ENCODE measurements at regions not wholly inside any gene's neighbourhood (a gene's known extent, or its start where the extent isn't known, plus 50 kb on each side); places are given as distances from the start of the nearest gene placed in this dataset.
"Not testable (repeated sequence)": the region's sequence is repeated elsewhere in the genome, so short reads cannot be mapped to it uniquely, and the experiment has no call there.

DNA sequence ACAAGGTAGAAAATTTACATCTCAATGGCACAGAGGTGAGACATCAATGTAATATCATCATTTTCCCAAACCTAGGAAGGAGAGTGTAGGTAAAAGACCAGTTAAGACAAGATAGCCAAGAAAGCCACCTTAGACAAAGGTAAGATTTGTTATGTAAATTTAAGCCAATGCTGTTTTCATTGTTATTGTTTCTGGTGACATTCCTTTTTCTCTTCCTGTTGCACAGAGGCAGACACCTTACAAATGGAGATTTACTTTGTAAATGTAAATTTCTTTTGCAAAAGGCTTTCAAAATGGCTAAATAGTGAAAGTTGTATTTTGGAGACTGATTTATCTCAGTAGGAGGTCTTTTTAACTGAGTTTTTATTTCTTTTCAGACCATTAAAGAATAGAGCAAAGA is 159.1 kb downstream of the YIPF5 start:
- no peak for DNase-seq

DNA sequence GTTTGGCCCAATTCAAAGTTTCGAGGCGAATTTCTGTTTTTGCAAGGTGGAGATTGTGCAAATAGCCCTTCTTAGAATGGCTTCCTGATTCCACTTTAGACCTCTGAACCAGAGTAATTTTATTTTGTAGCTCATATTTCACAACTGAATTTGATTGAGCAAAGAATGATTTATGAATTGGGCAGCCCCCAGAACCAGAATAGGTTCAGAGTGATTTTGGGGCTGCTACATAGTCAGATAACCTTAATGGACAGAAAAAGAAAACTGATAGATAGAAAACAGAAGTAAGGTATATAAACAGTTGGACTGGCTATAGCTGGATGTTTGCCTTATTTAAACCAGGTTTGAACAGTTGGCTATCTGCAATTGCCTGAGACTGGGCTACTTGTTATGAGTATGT is 156.6 kb downstream of the YIPF5 start:
- DNase-seq: no peak

DNA sequence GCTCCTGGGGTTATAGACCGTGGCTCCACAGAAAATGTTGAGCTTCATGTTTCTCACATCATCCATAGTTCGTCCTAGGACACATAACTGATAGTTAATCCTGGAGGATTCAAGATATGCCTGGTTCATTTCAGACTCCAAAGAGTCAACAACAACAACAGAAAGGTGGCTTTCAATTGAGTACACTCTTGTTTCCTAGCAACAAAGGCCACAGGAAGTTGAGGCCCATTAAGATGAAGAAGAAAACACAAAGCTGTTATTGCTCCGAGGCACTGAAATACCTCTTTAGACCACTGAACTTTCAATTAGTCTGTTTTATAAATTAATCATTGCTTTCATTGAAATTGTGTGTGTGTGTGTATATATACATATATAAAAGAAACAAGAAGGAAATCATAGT is 154.5 kb downstream of the YIPF5 start:
- no peak for DNase-seq

DNA sequence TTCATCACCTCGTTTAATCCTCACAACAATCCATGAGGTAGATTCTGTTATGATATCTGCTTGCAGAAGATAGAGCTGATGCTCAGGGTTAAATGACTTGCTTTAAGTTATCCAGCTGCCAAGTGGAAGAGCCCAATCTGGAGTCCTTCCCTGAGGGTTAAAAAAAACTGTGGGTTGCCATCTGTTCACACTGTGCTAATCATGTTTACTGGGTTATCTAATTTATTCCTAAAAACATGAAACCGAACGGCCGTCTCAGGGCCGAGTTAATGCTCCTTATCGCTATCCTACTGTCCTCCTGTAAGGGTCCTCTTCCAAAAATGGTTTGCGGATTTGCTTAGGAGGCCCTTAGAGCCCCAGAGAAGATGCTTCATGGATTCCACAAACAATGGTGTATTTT is 153.3 kb downstream of the YIPF5 start:
- no peak for DNase-seq

DNA sequence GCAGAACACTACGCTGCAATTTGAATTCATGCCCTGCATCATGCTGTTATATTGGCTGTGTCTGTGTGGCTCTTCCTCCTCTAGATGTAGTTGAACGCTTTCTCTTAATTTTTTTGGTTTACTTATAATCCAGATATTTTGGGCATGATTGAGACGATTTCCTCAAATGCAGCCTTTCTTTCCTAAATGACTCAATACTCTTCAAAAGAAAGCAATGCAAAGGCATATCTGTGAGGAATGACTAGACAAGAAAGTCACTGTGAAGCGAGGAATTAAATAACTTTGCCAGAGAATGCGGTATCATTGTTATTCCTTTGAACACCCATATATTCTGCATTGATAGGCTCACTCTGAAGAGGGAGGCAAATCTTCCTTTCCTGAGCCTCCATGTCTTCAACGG is 152.8 kb downstream of the YIPF5 start:
- DNase-seq: no peak

DNA sequence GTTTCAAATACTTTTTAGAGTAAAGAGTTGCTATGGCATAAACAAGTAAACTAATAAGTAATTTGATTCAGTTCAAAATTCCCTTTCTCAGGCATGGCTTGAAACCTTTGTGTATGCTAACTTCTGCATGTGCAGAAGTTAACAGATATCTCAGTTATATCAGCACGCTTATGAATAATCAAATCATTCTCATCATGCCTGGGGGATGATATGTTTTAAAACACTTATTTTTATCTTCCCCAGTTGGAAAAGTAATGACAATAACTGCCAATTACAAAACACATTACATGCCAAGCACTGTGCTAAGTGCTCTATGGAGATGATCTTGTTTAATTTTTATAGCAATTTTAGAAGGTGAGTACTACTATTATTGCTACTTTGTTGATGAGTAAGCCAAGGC is 146.4 kb downstream of the YIPF5 start:
- no peak for DNase-seq

DNA sequence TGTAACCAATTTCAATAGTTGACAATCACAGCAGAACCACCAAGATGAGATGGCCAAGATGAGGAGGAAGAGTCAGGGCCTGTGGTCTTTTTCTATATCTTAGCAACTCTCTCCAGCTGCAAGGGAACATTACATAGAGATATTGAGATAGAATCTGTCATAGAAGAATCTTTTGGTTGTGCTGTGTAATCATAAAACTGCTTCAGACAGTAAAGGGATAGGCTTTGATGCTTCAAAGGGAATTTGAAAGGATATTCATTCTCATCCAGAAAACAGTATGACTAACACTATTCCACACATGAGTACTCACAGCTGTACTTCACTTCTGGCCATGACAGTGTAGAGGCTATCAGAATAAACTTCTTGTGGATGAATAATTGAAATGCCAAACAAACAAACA is 145.9 kb downstream of the YIPF5 start:
- no peak for DNase-seq

DNA sequence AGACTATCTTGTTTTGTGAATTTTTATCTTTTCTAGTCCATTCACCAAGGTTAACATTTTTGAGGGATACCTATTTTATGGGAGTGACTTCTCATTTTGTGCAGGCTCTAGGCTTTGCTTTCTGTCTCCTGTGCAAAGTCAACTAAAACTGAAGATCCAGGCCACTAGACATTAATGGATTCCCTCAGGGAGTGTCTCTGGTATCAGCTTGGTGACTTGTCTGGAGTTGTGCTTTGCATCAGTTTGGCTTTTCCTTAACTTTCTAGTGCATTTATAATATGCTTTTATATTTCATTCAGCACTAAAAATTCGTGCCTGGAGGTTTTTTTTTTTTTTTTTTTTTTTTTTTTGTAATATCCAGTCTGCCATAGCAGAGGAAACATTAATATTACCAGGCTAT is 144.2 kb downstream of the YIPF5 start:
- no peak for DNase-seq

DNA sequence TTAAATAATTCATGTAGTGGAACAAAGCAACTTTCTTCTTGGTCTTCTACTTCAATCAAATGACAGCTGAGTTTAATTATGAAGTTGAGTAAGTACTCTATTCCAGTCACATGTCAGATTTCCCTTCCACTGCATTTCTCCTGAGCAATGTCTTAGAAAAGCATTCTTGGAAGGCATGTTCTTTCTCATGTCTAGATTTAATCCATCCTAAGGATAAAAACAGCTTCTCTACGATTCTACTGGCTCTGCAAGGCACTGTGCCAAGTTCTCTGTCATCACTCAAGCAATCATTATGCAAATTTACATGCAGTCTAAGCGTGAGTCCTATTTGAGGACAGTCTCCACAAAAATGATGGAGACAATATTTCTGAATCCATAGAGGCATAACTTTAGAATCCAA is 142.4 kb downstream of the YIPF5 start:
- DNase-seq: no peak

DNA sequence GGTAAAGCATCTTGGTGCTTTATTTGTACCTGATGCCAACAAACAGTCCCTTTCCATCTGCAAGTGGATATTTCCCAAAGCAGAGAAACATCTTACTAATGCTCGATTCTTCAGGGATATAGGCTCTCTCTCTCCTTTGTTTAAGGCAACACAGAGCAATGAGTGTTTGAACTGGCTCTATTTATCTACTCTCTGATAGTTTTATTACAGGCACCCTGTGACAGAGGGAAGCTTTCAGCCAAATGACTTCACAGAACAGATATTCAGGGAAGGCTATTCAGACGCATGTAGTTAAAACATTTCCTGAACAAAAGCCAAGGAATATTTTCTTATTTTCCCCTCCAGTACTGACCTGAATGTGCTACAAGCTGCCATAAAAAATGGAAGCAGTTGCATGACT is 141.8 kb downstream of the YIPF5 start:
- DNase-seq: no peak

DNA sequence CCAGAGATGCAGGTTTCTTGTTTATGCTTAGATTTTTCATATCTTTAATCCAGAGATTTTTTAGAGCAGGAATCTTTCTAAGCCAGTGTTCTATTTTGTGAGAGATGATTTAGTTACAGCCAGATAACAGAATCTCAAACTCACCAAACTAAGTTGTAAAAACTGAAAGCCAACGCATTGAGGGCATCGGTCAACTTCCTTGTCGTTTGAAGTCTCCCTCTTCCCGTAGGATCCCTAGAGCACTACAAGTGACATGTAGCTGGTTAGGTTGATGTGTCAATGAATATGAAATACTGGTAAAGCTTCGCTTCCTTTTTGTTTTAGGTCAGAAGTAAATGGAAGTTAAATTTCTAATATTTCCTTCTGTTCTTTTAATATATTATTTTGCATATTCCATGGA is 139.6 kb downstream of the YIPF5 start:
- DNase-seq: no peak

DNA sequence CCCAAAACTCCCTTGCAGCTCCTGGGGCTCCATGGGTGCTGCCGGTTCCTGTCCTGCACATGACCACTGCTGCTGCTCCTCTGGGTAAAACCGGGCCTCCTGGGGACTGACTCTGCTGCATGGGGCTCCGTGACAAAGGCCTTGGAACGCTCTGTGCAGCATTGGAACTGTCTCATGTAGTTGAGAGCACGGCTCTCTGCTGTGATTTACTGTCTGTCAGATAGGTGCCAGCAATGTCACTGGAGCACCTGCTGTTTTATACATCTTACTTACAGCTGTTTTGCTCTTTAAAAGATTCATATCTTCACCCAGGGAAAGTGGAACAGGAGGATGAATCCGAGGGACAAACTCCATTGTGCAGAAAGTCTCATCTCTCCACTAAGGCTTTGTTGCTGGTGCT is 138.1 kb downstream of the YIPF5 start:
- DNase-seq: no peak

DNA sequence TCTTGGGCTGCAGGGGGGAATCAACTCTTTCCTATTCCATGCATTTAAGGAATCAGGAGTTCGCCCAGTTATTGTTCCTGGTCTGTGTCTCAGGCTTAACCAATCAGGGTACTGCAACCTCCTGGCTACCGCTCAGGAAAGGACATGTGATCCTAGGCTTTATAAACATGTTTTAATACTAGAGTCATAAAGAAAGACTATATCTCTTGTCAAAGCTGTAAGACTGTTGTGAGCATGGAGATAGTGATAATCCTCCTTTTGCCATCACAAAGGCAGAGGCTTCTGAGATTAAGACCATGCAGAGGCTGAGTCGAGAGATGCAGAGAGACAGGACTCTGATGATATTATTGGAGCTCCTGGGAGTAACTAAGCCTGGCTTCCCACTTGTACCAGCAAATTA is 137.0 kb downstream of the YIPF5 start:
- DNase-seq: no peak

DNA sequence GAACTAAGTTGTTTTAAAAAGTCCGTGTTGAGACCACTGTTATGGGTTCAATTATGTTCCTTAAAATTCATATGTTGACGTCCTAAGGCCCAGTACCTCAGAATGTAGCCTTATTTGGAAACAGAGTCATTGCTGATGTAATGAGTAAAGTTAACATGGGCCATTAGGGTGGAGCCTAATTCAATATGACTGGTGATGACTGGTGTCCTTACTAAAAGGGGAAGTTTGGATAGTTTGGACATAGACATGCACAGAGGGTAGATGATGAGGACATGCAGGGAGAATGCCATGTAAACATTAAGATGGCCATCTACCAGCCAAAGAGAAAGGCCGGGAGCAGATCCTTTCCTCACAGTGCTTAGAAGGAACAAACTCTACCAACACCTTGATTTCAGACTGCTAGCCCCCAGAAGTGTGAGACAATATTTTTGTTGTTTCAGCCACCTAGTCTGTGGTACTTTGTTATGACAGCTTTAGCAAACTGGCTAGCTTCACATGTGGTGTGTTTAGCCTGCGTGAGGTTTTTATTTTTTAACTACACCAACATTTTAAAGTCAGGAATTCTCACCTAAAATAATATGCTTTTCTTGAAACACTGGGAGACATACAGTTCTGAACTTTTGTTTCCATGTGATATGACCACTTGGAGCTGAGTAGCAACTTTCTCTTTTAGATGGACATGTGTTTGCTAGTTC is 135.3 kb downstream of the YIPF5 start:
- DNase-seq: no peak

DNA sequence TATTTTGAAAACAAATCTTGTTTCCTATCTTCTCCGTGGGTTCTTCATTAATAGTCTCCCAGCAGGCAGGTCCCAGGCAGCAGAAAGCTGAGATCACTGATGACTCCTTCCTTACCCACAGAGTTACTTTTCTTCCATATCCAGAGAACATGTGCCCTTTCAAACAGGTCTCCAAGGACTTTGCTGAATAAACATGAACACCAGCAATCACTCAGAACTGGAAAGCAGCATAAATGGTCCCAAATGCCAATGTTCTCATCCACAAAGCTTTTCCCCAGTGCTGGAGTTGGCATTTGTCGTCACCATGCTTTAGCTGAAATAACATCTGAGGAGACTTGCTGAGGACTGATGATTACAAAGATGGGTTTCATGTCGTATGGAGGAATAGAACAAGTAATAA is 134.0 kb downstream of the YIPF5 start:
- no peak for DNase-seq

DNA sequence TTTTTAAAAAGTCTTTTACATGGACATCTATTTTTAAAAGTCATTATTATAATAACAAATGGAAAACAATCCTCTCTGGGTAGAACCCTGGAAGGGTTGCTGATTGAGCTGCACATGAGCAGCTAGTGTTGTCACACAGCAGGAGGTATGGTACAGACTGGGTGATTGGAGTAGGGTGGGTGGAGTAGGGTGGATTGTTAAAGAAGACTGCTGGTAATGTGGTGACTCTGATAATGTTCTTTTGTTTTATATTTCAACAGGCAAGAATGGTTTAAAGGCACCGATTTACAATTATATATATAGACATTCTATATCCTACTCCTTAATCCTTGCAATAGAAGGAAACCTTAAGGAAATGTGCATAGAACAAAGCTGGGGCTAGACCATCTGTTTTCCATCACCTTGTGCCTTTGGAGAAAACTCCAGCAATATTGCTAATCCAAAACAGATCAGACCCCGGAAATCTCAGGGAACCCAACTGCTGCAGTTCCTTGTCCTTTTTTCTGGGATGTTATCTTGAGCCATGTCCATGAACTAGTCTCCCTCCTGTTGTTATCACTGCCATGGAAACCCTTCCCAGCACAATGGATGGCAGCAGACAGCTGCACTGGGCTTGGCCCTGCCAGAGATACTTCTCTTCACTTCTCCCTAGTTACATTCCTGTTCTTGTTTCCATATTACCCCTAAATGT is 129.7 kb downstream of the YIPF5 start:
- no peak for DNase-seq

DNA sequence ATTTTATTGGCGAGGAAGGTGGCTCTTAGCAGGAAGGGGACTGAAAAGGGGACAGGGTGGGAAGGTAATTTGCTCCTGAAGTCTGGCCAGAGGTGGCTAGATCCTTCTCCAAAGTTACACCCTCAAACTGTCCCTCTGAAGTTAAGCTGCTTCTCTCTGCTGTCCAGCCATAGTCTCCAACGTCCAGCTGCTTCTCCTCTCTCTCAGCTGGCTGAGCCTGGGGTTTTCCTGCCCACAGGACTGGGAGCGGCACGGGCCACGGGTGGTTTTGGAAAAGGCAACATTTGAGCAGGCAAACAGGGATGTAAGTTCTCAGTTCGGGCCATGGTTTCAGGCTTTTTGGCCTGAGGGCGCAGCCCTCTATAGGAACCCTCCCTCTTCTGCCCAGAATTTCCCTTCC is 128.3 kb downstream of the YIPF5 start:
- no peak for DNase-seq

DNA sequence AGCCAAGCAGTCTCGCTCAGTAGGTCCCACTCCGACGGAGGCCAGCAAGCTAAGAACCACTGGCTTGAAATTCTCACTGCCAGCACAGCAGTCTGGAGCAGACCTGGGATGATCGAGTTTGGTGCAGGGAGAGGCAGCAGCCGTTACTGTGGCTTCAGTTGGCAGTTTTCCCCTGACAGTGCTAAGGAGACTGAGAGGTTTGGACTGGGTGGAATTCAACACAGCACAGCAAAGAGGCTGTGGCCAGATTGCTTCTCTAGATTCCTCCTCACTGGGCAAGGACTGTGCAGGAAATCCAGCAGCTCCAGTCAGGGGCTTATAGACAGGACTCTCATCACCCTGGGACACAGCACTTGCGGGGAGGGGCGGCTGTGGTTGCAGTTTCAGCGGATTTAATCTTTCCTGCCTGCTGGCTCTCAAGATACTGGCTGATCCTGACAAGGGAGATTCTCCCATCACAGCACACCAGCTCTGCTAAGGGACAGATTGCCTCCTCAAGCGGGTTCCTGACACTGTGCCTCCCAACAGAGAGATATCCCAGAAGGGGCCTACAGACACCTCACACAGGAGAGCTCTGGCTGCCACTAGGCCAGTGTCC is 122.1 kb downstream of the YIPF5 start:
- DNase-seq: peak; percentile 1

DNA sequence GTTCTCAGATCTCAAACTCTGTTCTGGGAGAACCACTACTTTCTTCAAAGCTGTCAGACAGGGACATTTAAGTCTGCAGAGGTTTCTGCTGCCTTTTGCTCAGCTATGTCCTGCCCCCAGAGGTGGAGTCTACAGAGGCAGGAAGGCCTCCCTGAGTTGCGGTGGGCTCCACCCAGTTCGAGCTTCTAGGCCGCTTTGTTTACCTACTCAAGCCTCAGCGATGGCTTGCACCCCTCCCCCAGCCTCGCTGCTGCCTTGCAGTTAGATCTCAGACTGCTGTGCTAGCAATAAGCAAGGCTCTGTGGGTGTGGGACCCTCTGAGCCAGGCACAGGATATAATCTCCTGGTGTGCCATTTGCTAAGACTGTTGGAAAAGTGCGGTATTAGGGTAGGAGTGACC is 115.1 kb downstream of the YIPF5 start:
- DNase-seq: not testable (repeated sequence)

DNA sequence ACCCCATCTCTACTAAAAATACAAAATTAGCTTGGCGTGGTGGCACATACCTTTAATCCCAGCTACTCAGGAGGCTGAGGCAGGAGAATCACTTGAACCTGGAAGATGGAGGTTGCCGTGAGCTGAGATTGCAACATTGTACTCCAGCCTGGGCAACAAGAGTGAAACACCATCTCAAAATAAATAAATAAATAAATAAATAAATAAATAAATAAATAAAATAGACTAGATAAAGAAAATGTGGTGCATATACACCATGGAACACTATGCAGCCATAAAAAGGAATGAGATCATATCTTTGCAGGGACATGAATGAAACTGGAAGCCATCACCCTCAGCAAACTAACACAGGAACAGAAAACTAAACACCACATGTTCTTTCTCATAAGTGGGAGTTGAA is 110.4 kb downstream of the YIPF5 start:
- DNase-seq: not testable (repeated sequence)

DNA sequence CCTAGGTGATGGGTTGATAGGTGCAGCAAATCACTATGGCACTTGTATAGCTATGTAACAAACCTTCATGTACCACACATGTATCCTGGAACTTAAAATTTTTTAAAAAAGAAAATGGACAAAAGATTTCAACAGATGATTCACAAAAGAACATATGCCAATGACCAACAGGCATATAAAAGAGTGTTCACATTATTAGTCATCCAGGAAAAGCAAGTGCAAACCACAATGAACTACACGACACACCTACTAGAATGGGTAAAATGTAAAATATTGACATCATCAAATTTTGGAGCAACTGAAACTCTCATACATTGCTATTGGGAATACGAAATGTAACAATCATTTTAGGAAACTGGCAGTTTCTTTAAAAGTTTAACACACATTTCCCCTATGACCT is 109.9 kb downstream of the YIPF5 start:
- DNase-seq: no peak

DNA sequence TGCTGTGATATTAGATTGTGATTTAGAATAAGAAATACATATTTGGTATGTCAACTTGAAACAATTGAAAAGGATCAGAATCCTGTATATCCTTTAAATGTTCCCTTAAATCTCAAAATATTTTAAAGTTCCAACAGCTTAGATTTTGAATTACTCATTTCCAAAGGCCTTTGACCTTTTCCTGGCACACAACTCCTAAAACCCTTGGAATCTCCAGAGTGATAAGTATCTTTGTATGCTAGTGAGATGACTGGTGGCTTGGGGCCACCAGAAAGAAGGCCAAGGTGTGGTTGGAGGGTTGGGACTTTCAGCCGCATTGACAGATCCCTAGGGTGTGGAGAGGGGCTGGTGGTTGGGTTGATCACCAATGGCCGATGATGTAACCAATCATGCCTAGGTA is 104.7 kb downstream of the YIPF5 start:
- DNase-seq: no peak

DNA sequence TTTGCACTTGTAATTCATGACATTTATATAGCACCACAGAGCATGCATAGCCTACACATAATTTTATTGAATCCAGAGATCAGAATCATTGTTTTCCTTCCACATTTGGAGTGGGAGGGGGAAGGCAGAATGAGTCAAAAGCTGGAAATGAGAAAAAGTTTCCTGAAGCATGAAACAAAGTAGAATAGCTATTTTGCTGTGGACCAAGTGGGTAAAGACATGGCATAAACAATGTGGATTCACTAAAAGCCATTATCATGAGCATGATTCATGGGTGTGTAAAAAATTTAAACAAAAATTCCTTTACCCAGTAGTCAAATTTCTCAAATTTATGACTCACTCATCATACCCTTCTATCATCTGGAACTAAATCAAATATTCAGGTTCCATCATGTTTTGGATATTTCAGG is 97.9 kb downstream of the YIPF5 start:
- no peak for DNase-seq

DNA sequence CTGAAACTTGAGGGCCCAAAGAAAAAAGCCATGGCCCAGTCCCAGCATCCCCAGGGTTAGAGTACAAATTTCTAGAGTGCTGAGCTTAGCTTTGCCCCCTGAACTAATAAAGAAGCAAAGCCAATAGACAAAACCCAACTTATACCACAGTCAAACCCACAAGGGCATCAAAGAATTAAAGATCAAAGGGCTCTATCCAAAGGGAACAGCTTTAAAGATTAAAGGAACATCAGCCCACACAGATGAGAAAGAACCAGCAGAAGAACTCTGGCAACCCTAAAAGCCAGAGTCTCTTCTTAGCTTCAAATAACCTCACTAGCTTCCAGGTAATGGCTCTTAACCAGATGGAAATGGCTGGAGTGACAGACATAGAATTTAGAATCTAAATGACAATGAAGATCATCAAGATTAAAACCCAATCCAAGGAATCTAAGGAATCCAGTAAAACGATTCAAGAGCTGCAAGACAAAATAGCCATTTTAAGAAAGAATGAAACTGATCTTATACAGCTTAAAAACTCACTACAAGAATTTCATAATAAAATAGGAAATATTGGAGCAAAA is 93.9 kb downstream of the YIPF5 start:
- no peak for DNase-seq

Measured in hematopoietic multipotent progenitor cell treated with erythropoietin and hydrocortisone succinate and interleukin-3 and kit ligand, for 4 days (in vitro differentiated cells).